ENCODE measurements at regions not wholly inside any gene's neighbourhood (a gene's known extent, or its start where the extent isn't known, plus 50 kb on each side); places are given as distances from the start of the nearest gene placed in this dataset.
A peak's percentile ranks its signal among the peaks of the same experiment; 100 is the strongest.

- no peak for DNase-seq
These were observed 84.1 kb upstream of the BARX2 start for GRCh38 chr11:129291546-129291945.

GRCh38 chr11:129290966-129291365 is 84.7 kb upstream of the BARX2 start:
- no peak for DNase-seq

- DNase-seq = no peak
These were observed 86.2 kb upstream of the BARX2 start for GRCh38 chr11:129289350-129290040.

- no peak for DNase-seq
These were observed 87.7 kb upstream of the BARX2 start for GRCh38 chr11:129287920-129288319.

GRCh38 chr11:129286813-129287212 is 88.8 kb upstream of the BARX2 start:
- no peak for DNase-seq

DNA sequence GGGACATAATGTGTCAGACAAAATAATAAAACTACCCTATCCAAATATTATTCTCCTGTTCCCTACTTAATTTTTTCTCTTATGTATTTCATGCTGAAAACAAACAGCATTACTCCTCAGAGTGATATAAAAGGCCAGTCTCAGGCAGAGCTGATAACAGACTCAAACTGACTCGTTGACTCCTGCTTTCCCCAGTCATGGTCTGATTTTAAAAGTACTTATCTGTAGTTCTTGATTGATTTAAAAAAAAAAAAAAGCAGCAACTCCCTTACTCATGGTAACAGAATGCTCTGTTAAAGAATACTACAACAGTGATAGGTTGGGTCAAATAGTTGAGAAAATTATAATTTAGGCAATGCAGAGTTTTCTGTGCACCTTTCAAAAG is 90.3 kb upstream of the BARX2 start:
- no peak for DNase-seq

DNA sequence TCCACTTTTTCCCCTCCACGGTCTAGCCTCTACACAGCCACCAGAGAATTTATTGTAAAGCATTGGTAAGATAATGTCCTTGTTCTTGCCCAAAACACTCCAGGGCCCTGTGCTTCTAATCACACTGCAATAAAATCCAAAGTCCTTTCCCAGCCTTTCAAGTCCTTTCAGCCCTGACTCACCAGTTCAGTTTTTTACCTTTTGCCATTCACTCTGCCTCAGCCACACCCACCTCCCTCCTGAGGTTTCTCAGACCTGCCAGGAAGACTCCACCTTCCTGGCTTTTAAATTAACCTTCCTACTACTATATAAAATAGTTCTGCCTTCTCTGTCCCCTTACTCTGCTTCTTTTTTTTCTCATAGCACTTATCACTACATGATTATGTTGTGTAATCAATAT is 91.0 kb upstream of the ARHGAP32 start:
- no peak for DNase-seq

DNA sequence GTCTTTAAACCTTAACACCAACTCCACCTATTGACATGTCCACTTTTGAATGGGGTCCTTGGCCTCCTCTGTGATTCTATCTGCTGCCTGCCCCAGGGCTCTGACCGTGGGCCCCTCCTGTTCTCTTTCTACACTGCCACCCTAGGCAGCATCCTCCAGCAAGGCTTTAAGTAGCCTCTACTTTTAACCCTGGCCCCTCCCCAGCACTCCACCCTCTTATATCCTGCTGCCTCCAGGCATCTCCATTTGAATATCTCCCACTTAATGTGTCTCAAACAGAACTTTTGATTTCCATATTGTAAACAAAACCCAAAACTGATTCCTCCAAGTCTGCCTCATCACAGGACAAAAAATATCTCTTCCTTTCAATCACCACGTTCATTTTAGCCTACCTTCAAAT is 90.5 kb upstream of the ARHGAP32 start:
- DNase-seq = no peak

DNA sequence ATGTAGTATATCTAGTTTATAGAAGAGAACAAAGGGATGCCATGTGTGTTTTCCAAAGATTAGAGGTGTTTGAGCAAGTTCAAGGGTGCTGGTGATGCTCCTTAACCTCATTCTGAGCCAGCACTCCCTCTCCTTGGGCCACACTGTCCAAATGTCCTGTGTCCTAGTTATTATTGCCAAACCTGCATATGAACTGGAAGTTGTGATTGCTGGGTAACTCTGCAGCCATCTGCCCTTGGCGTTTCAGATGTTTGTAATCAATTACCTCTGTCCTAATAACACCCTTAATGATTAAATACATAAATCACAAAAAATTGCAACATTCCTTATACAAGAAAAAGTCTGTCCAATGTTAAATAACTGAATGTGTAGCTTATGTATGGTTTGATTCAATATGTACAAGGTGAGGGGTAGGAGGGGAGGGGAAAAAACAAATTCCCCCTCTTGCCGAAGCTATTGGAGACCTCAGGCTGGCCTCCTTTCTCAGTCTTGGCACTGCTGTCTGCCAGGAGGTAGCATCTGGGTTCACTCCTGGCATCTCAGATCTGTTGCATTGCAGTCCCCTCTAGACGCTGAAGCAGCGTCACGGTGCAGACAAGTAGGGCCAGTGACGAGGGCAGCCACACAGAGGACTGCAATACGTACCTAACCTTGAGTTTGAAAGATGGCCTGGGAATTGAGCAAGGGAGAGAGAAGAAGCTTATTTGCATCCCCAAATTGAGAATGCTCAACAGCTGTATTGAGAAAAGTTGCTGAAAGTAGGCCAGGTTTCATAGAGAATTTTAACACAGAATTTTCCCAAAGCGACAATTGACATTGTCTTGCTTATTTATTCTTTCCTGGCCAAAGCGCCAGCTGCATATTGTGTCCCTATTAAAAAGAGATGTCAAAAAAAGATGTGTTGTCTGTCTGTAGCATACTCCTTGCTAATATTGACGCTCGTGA is 89.6 kb upstream of the ARHGAP32 start:
- DNase-seq = no peak

DNA sequence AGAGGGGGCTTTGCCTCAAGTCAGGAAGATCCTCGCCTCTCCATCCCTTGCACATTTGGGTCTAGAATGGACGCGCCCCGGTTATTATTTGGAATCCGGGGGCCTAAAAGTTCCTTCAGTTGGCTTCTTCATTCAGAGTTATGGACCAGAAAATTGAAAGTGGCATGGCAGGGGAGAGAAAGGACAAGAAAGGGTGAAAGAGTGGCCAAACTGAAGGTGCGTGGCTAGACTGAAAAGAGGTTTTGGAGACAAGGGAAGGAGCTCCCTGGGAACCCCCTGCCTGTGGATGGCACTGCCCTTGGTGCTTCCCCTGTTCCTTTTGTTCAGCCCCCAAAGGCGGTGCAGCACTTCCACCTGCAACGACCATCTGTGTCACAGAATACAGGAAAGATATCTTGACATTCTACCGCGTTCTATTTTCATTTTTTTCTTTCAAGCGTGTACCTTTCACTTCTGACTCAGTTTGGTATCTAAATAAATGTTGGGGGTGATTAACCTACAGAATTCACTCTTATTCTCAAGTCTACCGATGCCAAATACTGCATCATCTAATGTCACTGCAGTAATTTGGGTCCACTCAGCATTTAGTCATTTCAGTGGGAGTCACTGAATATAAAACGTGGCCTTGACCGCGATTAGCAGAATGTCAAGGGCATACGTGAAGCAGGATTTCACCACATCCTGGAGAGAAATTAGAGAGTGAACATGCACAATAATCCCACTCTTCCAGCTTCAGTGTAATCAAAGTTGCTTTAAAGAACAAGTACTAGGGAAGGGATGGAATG is 88.1 kb upstream of the ARHGAP32 start:
- no peak for DNase-seq

DNA sequence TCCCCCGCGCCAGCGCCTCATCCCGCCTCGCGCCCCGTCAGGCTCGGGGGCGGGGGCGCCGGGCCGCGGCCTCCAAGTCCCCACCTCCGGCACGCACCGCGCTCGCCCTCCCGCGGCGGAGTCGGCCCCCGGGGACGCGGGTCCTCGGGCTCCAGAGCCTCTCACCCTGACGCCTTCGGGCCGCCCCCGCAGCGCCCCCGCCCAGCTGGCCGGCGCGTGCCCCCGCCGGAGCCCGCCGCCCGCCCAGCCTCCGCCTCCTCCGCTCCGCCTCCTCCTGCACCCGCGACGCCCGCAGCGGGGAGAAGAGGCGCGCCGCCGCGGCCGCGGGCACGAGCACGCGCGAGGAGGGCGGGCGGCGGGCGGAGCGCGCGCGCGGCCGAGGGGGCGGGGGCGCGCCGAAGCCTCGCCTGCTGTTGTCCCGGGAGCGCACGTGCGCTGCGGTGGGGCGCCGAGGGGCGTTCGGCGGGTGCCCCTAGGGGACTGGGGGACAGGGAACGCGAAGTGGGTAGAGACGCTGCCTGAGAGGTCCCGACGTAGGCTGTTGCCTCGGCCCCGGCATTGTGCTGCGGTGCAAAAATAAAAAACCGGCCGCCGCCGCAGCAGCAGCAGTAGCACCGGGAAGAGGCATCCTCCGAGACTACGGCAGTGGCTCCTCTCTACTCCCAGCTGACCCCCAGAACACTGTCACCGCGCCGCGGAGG is 87.4 kb upstream of the ARHGAP32 start:
- DNase-seq = peak; percentile 52

- DNase-seq = no peak
These were observed 86.6 kb upstream of the ARHGAP32 start for GRCh38 chr11:129278586-129279319.

DNA sequence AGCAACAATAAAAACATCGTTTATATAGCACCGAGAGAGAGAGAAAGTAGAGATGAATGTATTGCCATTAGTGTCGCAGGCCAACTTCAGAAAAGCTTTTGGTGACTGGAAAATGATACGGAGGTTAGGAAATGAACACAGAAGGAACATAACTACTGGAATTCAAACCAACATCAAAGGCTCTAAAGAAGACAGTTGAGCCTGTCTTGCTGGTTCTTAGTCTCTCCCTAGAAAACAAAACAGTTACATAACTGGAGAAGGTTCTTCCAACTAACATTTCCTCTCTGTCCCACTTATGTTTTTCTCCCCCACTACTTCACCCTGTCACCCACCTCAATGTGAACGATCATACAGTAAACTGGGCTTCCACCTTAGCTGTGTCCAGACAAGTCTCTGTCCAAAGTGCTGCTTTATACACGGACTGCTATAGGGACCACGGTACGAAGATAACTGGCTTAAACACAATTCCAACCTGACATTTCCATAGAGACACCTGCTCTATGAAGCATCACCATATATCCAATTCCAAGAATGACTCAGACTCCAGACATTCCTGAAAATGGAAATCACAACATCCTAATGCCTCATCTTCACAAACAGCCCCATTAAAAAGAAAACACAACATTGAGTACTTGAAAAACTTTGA is 85.2 kb upstream of the ARHGAP32 start:
- no peak for DNase-seq

- no peak for DNase-seq
These were observed 83.7 kb upstream of the ARHGAP32 start for GRCh38 chr11:129275828-129276227.

DNA sequence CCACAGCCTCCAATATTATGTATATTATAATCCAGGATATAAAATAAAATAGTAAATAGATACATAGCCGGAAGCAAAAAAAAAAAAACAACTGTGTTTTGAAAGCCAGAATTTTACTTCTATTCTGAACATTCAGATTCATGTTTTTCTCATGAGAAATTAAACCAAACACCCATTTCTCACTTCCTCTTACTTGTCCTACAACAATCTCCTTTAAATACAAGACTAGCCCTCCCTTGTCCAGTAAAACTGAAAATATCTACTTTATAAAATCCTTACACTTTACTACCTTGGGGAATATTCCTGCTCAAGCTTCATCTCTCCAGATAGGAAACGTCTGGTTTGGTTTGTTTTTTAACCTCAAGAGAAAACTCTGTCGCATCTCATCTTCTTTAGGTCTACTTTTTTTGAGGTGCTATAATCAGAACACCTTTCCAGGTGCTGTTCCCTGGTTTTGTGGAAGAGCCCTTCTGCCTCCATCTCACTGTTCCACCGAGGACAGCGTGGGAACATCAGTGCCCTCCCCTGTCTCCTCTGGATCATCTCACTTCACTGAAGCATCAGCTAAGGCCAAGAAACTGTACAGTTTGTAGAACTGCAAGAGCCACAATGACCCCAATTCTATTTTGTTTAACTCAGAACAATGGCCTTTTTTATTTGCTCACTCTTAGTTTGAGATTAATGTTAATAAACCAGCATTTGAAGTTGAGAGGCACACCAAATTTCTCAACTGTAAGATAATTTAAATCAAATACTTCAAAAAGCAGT is 82.0 kb upstream of the ARHGAP32 start:
- DNase-seq = no peak

DNA sequence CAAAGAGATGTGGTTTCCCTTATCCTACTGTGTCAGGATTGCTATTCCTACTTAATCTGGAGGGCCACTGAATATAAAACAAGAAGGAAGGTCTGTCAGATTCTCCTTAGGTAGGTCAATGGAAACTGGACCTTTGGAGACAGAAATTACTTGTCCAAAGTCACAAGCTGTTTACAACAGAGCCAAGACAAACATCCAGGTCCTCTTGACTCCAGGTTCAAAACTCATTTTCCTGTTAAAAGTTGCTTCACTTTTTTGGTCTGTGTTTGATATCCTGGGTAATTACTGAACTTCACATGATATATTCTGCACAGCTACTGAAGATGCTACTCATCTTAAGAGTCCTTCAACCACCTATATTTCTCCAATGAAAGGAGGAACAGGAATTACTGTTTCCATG is 81.2 kb upstream of the ARHGAP32 start:
- DNase-seq = no peak

DNA sequence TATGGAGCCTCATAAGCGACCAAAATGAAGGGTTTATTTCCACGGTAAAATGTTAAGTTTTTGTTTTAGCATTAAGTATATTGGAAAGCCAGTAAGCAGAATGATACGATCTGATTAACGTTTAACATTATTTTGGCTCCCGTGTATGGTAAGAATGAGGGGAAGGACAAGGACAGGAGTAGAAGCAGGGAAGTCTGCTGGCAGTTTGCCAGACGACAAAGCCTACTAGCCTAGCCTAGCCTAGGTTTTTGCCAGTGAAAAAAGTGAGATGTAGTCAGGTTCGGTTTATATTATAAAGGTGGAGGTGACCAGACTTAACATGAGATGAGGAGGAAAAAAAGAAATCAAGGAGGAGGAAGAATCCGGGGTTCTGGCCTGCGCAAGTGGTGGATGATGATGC is 78.9 kb upstream of the ARHGAP32 start:
- DNase-seq = no peak

- DNase-seq = no peak
These were observed 78.3 kb upstream of the ARHGAP32 start for GRCh38 chr11:129270446-129270845.

GRCh38 chr11:129268371-129268770 is 76.2 kb upstream of the ARHGAP32 start:
- no peak for DNase-seq

DNA sequence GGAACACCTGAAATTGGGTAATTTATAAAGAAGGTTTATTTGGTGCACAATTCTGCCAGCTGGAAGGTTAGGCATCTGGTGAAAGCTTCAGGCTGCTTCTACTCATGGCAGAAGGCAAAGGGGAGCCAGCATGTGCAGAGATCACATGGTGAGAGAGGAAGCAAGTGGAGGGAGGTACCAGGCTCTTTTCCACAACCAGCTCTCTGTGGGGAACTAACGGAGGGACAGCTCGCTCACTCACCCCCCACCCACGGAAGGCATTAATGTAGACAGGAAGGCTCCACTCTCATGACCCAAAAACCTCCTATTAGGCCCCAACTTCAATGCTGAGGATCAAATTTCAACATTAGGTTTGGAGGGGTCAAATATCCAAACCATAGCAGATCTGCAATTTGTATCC is 75.6 kb upstream of the ARHGAP32 start:
- DNase-seq = no peak

DNA sequence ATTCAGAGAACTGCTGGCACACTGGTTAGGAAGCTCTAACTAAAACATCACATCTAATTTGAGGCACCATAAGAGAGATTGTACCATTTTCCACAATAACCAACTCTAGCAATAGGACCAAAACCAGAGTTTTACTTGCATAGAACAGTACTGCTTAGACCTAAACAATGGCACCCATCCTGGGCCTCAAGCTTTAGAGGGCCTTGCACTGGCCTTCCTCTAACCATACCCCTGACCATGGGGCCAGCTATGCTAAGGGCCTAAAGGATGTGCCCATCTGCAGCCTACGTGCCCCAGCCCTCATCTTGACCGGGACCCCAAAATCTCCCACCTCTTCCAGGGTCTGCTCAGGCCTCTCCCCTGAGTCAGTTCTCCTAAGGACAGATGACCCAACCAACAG is 74.4 kb upstream of the ARHGAP32 start:
- DNase-seq = no peak

Measured in activated gamma-delta T cell (primary cell).